ENCODE measurements at regions not wholly inside any gene's neighbourhood (a gene's known extent, or its start where the extent isn't known, plus 50 kb on each side); places are given as distances from the start of the nearest gene placed in this dataset.

DNA sequence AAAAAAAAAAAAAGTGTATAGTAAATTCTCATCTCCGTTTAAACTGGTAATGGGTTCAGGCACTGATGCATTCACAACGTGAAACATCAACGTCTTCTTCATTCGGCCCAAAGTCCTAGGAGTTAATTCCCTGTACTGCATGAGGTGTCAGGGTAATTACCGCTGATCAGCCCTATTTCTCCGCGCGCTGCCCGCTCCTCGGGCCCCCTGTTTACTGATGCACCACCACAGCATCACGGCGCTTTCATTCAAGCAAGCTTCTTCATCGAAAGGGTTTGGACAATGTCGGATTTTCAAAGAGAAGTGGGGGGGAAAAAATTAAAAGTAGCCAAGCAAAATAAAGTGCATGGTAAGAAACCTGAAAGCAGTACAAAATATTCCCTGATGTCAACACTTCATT lies 352.0 kb upstream of the POU3F3 start:
- Mint-ChIP-seq H3K36me3 (ENCODE audit: insufficient read depth in 1 of 3, low read depth in 3 of 3) (no peaks in the 10 kb centered on the region), H3K4me1 (peaks cover 17 to 27% of the 10 kb centered on the region in 2 experiments), H3K4me3 (no peak overlapping the region), H3K27me3 (ENCODE audit: low read depth) (no peaks in the 10 kb centered on the region; the same call in 1 of the 2 replicates), H3K27ac (no peak overlapping the region), H3K9me3 (no peaks in the 10 kb centered on the region)
- Histone ChIP-seq H3K4me2 (ENCODE audit: insufficient read depth, insufficient read length, low read length) (no peak overlapping the region), H2BK12ac (ENCODE audit: insufficient read length, low read depth, low read length) (no peak overlapping the region), H4K91ac (ENCODE audit: insufficient read length, low read depth, low read length) (no peak overlapping the region), H3T11ph (ENCODE audit: low read length) (no peak overlapping the region), H3K14ac (ENCODE audit: insufficient read depth, low read length) (no peak overlapping the region), H3K27ac (ENCODE audit: insufficient read length, low read depth, low read length) (no peak overlapping the region), H3K56ac (ENCODE audit: insufficient read length, low read depth, low read length) (no peak overlapping the region), H2BK120ac (ENCODE audit: low read depth, low read length, poor library complexity, severe bottlenecking) (no peak overlapping the region), H3K18ac (ENCODE audit: insufficient read length, low read depth, low read length) (no peak overlapping the region), H2AK5ac (ENCODE audit: insufficient read length, low read length) (no peak overlapping the region), H4K5ac (ENCODE audit: insufficient read length, low read depth, low read length) (no peak overlapping the region), H4K8ac (replicated peaks; ENCODE audit: insufficient read length, low read depth, low read length) (no peak overlapping the region), H3K79me2 (ENCODE audit: insufficient read depth, low read length) (no peaks in the 10 kb centered on the region), H3K23ac (ENCODE audit: insufficient read length, low read depth, low read length) (no peak overlapping the region), H3K79me1 (ENCODE audit: insufficient read depth, low read depth, low read length, poor library complexity, severe bottlenecking) (no peaks in the 10 kb centered on the region), H2BK5ac (ENCODE audit: insufficient read length, low read length) (no peak overlapping the region), H4K20me1 (ENCODE audit: control insufficient read depth, insufficient read depth, insufficient read length) (peaks cover 3% of the 10 kb centered on the region), H3K23me2 (ENCODE audit: insufficient read length, low read depth, low read length, poor library complexity, severe bottlenecking) (no peaks in the 10 kb centered on the region), H2BK15ac (ENCODE audit: low read depth, low read length) (no peak overlapping the region), H3K9ac (ENCODE audit: extremely low read depth, insufficient read length, low read length) (no peak overlapping the region), H2BK20ac (ENCODE audit: low read depth, low read length, poor library complexity, severe bottlenecking) (no peak overlapping the region), H3K9me3 (ENCODE audit: control insufficient read depth, low read depth, low read length) (no peaks in the 10 kb centered on the region), H3K4ac (ENCODE audit: low read depth, low read length) (no peak overlapping the region), H3K4me1 (ENCODE audit: insufficient read depth, low read length) (peaks cover 2% of the 10 kb centered on the region; the same call in 1 of the 2 replicates), H2AFZ (ENCODE audit: low read length) (no peak overlapping the region), H3K27me3 (ENCODE audit: insufficient read depth, low read length) (no peaks in the 10 kb centered on the region)
- TF ChIP-seq, protein P1, sequence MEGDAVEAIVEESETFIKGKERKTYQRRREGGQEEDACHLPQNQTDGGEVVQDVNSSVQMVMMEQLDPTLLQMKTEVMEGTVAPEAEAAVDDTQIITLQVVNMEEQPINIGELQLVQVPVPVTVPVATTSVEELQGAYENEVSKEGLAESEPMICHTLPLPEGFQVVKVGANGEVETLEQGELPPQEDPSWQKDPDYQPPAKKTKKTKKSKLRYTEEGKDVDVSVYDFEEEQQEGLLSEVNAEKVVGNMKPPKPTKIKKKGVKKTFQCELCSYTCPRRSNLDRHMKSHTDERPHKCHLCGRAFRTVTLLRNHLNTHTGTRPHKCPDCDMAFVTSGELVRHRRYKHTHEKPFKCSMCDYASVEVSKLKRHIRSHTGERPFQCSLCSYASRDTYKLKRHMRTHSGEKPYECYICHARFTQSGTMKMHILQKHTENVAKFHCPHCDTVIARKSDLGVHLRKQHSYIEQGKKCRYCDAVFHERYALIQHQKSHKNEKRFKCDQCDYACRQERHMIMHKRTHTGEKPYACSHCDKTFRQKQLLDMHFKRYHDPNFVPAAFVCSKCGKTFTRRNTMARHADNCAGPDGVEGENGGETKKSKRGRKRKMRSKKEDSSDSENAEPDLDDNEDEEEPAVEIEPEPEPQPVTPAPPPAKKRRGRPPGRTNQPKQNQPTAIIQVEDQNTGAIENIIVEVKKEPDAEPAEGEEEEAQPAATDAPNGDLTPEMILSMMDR (conservative IDR thresholded peaks at IDR 0.05): no peak
- no CpG with 5 or more reads among the region's 14 CpGs for WGBS (ENCODE audit: extremely low coverage, insufficient read length, low lambda C conversion rate)
- DNase-seq: no peak

Data from H9 (cell line).